Stomach (tissue), 4 donors: ENCODE measurements at regions not wholly inside any gene's neighbourhood (a gene's known extent, or its start where the extent isn't known, plus 50 kb on each side); places are given as distances from the start of the nearest gene placed in this dataset.

Experiments used
- CTCF ChIP-seq, 7 experiments: fragments of 450-650 bp in 4 of 7; fragments of 200-600 bp in 3 of 7; sonication (generic) in 3 of 7; IDR thresholded peaks; one replicate each; pipeline ENCODE4 v1.5.1; 2016 to 2019; ENCODE audit warnings: antibody characterized with exemption in 7 of 7, control low read depth in 2 of 7, mild to moderate bottlenecking in 1 of 7
- POLR2A ChIP-seq, 4 donors: fragments of 450-650 bp; IDR thresholded peaks; one replicate each; pipeline ENCODE4 v1.6.1; 2016; ENCODE audit warnings: antibody characterized with exemption in 4 of 4, control low read depth in 2 of 4, mild to moderate bottlenecking in 1 of 4, moderate library complexity in 1 of 4

GRCh38 chr17:36661688-36662087 is 60.3 kb downstream of the MRM1 start:
- no peak for TF ChIP-seq POLR2A (IDR thresholded peaks at IDR 0.05)
- no peak for TF ChIP-seq CTCF (IDR thresholded peaks at IDR 0.05)
